GM19238 (cell line): ENCODE measurements at regions not wholly inside any gene's neighbourhood (a gene's known extent, or its start where the extent isn't known, plus 50 kb on each side); places are given as distances from the start of the nearest gene placed in this dataset.
"Not testable (repeated sequence)": the region's sequence is repeated elsewhere in the genome, so short reads cannot be mapped to it uniquely, and the experiment has no call there.

ENCODE experiments used
- DNase-seq: peaks from one replicate; pipeline ENCODE4 v3.0.0; 2011; ENCODE audit warnings: low spot score; ENCODE audit not compliant: insufficient read length

DNA sequence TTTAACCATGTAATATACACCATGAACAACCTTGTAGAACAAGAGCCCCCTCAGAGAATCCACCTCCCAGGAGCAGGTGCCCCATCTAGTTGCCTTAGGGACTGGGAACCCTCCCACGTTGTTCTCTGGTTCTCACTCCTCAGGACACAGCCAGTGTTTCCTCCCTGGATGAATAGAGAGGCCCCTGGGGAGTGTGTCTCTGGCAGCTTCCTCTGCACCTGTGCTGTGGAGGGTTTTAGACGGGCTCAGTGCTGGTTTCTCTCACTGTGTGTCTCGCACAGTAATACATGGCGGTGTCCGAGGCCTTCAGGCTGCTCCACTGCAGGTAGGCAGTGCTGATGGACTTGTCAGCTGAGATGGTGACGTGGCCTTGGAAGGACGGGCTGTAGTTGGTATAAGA, 581.3 kb downstream of the TMEM121 start:
- DNase-seq: no peak

DNA sequence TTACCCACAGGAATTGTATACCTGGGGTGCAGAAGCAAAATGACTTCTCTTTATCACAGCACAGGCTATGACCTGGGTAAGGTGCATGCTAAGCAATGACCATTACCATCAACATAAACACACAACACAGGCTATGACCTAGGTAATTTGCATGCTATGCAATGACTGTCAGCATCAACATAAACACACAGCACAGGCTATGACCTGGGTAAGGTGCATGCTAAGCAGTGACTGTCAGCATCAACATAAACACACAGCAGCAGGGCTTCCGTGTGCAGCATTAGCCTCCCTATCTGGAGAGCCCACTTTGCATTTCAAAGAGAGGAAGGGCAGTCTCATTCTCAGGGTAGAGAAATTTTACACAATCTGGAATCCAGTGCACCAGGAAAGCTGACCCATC, 583.0 kb downstream of the TMEM121 start:
- no peak for DNase-seq

DNA sequence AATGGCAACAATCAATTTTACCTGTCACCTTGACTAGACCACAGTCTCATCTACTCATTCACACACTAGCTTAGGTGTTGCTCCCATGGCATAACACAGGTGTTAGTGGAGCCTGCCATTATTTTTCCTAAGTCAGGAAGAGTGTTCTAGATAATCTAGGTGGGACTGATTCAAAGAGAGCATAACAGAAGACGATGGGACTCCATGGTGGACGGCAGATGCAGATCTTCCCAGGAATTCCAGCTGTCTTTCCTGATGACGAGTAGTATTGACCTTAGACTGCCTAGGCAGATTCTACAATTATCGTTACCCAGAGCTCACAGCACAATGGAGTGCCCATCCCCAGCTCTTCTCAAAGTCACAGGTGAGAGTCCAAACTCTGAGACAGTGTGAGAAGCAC, 589.0 kb downstream of the TMEM121 start:
- DNase-seq: no peak

DNA sequence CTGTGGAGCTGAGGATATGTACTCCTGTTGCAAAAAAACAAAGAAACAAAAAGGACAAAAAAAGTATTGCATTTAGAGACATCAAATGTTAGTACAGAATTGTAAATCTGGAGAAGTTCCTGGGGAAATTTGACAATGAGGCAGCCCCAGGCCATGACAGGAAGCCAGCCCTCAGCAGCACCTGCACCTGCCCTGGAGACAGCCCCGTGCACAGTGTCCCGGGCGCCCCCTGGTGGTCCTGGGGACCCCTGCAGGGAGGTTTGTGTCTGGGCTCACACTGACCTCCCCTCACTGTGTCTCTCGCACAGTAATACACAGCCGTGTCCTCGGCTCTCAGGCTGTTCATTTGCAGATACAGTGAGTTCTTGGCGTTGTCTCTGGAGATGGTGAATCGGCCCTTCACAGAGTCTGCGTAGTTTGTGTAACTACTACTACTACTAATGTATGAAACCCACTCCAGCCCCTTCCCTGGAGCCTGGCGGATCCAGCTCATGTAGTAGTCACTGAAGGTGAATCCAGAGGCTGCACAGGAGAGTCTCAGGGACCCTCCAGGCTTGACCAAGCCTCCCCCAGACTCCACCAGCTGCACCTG, 590.1 kb downstream of the TMEM121 start:
- DNase-seq: not testable (repeated sequence)

DNA sequence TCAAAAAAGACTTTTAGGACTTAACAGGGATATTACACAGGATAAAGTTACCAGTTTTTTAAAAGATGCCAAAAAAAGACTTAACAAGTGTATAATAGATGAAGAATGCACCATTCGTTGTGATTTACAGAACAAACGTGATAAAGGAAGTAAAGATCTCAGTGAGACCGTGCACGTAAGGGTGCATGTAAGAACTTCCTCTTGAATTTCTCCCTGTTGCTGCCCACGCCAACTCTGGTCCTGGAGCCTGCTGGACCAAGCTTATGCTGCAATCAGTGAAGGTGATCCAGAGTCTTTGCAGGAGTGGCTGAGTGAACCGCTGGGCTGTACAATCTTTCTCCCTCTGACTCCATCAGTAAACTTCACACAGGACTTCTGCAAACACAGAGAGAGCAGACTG, 593.7 kb downstream of the TMEM121 start:
- no peak for DNase-seq

DNA sequence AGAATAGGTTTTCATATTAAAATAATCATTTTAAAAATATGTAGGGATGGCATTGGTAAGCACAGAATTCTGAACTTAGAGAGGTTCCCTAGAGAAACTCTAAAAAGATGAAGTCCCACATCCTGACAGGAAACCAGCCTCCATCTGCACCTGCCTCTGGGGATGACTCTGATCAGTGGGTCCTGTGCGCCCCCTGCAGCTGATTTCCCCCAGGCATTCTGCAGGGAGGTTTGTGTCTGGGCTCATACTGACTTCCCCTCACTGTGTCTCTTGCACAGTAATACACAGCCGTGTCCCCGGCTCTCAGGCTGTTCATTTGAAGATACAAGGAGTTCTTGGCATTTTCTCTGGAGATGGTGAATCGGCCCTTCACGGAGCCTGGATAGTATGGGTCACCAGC, 602.9 kb downstream of the TMEM121 start:
- DNase-seq: no peak

DNA sequence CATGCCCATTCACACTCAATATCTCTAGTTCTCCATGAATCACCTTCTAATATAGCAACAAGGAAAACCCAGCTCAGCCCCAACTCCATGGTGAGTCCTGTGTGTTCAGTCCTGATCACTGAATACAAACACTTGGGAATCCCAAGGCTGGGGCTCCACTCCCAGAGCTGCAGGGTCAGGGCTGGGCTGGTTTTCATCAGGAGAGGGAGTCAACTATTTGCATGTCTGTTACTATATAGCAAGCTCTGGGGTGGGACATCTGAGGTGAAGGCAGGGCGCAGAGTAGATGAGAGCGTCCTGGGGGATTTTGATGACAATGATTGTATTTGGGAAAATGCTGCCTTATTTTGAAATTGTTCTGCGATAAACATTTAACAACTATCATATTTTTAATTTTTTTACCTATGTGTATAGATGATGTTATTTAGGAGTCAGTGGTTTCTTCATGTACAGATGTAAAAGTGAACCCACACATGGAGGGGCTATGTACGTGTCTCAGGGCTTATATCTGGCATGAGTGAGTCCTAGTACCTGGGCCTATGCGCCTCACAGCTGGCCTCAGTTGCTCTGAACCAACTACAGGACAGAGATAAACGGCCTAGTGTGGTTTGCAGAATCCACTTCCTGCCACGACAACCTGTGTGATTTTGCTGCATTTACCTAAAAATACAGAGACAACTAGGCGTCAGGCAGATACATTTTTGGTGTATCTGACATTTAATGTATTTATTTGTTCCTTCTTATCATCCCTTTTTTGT, 603.7 kb downstream of the TMEM121 start:
- not testable (repeated sequence) for DNase-seq

DNA sequence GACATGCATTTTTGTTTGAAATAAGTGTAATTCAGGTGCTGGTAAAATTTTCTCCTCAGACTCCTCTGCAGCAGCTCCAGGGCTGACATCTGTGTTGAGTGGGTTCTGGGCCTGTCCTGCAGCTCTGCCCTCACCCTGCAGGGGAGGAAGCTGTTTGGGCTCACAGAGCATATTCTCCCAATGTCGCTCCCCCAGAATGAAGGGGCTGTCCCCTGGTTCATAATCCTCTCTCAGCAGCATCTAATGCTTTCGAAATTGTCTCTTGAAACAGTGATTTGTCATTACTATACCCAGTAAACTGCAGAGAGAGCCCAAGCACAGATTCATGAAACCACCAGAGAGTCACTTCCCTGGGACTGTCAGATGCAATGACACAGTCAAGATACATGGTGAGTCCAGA, 606.7 kb downstream of the TMEM121 start:
- not testable (repeated sequence) for DNase-seq

DNA sequence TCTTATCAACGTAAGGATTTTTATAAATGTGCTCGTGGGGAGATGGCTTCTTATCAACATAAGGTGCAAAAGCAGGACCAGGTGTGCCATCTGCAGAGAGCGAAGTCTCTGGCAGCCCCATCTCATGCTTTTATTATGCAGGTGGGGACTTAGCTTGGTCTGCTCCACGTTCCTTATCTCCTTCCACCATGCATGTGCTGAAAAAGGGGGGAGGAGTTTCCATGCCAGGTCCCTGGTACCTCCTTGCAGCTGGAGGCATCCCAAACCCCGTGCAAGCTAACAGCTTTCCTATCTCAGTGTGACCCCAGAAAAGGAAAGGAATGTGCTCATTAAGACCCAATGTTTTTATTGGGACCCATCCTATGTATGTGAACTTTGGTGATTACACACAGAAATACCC, 608.5 kb downstream of the TMEM121 start:
- DNase-seq: no peak

DNA sequence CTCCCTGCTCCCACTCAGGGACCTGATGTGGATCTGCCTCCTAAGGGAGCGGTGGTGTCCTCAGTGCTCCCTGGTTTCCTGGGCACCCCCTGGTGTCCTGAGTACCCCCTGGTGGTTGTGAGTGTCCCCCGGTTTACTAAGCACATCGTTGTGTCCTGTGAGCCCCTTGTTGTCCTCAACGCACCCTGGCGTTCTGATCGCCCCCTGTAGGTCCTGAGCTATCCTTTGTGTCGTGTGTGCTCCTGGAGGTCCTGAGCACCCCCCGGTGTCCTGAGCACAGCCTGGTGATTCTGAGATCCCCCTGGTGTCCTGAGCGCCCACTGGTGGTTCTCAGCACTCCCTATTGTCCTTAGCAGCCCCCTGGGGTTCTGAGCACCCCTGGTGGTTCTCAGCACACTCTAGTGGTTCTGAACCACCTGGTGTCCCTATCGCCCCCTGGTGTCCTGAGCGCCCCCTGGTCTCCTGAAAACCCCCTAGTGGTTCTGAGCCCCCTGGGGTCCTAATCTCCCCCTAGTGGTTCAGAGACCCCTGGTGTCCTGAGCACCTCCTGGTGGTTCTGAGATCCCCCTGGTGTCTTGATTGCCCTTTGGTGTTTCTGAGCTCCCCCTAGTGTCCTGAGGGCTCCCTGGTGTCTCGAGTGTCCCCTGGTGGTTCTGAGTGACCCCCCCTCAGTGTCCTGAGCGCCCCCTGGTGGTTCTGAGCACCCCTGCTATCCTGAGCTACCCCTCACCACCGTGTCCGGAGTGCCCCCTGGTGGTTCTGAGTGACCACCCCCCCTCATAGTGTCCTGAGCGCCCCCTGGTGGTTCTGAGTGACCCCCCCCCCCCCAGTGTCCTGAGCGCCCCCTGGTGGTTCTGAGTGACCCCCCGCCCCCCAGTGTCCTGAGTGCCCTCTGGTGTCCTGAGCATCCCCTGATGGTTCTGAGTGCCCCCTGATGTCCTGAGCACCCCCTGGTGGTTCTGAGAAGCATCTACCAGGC, 615.1 kb downstream of the TMEM121 start:
- DNase-seq: no peak

DNA sequence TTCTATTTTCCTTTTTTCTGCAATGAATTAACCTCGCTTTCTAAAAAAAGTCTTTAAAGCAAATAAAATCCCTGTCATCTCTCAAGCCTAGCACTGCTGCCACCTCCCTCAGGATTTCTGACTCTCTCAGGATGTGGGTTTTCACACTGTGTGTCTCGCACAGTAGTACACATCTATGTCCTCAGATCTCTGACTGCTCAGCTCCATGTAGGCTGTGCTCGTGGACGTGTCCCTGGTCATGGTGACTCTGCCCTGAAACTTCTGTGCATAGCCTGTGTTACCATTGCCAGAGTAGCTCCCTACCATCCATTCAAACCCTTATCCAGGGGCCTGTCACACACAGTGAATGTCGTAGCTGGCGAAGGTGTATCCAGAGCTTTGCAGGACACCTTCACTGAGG, 619.3 kb downstream of the TMEM121 start:
- DNase-seq: not testable (repeated sequence)

DNA sequence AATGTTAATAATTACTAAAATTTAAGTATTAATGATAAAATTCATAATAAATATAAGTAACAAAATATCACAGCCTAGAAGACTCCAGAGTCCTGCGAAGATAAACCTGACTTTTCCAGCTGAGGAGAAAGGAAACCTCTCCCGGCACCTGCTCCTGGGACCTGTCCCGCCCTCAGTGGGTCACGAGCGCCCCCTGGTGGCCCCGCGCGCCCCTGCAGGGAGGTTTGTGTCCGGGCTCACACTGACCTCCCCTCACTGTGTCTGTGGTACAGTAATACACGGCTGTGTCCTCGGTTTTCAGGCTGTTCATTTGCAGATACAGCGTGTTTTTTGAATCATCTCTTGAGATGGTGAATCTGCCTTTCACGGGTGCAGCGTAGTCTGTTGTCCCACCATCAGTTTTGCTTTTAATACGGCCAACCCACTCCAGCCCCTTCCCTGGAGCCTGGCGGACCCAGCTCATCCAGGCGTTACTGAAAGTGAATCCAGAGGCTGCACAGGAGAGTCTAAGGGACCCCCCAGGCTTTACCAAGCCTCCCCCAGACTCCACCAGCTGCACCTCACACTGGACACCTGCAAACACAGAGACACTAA, 627.1 kb downstream of the TMEM121 start:
- DNase-seq: not testable (repeated sequence)

DNA sequence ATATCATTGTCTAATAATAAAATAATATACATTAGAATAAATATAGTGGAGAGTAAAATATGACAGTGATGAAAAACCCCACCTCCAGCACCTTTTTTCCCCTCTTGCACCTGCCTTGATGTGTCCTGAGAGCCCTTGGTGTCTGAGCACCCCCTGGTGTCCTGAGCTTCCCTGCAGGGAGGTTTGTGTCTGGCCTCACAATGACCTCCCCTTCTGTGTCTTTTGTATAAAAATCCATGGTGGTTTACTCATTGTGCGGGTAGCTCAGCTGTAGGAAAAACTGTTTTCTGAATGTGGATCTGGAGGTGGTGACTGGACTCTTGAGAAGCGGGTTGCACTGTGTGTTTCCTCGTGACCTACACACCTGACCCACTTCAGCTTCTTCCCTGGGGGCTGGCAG, 636.9 kb downstream of the TMEM121 start:
- DNase-seq: no peak

DNA sequence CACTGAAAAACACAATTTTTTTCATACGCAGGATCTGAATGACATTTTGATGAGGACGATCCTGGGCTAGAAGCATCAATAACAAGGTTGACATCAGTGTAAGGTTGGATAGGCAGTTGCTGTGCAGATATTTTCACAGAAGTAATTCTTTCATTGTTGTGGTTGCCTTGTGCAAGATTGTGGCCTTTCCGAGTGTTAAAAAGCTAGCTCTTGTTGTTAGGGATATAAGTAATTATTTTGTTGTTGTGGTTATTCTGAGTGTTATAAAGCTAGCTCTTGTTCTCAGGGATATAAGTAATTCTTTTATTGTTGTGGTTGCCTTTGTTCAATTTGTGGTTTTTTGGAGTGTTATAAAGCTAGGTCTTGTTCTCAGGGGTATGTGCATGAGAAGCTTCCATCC, 637.4 kb downstream of the TMEM121 start:
- DNase-seq: not testable (repeated sequence)

DNA sequence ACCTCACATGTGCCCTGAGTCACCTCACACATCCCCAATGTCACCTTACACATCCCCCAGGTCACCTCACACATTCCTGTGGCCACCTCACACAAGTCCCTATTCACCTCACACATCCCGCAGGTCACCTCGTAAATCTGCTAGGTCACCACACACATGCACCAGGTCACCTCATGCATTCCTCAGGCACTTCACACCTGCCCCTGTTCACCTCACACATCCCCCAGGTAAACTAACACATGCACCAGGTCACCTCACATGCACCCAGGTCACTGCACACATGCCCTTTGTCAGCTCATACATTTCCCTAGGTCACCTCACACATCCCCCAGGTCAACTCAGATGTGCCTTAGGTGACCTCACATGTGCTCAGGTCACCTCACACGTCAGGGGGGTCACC, 639.8 kb downstream of the TMEM121 start:
- no peak for DNase-seq

DNA sequence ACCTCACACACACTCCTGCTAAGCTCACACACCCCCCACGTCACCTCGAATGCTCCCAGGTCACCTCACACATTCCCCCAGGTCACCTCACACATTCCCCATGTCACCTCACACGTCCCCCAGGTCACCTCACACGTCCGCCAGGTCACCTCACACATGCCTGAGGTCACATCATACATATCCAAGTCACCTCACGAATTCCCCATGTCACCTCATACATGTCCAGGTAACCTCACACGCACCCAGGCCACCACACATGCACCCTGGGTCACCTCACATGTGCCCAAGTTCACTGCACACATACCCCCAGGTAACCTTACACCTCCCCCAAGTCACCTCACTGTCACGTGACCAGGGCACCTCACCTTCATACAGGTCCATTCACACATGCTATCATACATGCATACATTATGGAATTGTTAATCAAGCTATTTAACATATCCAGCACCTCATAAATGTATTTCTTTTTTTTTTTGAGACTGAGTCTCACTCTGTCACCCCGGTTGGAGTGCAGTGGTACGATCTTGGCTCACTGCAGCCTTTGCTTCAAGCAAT, 640.3 kb downstream of the TMEM121 start:
- DNase-seq: no peak

DNA sequence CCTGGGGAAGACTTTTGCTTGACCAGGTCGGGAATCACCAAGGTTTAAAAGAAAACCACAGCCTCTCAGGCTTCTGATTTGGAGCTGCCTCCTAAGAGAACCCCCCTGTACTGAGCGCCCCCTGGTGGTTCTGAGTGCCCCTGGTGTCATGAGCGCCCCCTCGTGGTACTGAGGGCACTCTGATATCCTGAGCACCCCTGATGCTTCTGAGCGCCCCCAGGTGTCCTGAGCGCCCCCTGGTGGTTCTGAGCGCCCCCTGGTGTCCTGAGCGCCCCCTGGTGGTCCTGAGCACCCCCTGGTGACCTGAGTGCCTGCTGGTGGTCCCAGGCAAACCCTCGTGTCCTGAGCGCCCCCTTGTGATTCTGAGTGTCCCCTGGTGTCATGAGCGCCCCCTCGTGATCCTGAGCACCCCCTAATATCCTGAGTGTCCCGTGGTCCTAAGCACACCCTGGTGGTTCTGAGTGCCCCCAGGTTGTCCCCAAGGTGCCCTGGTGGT, 643.8 kb downstream of the TMEM121 start:
- DNase-seq: not testable (repeated sequence)

DNA sequence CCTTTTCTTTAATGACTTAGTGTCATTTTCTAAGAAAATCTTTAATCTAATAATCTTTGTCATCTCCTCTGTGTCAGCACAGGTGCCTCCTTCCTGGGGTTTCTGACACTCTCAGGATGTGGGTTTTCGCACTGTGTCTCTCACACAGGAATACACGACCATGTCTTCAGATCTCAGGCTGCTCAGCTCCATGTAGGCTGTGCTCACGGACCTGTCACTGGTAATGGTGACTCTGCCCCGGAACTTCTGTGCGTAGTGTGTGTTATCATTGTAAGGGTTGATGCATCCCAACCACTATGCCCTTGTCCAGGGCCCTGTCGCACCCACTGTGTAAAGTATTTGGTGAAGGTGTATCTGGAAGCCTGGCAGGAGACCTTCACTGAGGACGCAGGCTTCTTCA, 647.8 kb downstream of the TMEM121 start:
- no peak for DNase-seq

DNA sequence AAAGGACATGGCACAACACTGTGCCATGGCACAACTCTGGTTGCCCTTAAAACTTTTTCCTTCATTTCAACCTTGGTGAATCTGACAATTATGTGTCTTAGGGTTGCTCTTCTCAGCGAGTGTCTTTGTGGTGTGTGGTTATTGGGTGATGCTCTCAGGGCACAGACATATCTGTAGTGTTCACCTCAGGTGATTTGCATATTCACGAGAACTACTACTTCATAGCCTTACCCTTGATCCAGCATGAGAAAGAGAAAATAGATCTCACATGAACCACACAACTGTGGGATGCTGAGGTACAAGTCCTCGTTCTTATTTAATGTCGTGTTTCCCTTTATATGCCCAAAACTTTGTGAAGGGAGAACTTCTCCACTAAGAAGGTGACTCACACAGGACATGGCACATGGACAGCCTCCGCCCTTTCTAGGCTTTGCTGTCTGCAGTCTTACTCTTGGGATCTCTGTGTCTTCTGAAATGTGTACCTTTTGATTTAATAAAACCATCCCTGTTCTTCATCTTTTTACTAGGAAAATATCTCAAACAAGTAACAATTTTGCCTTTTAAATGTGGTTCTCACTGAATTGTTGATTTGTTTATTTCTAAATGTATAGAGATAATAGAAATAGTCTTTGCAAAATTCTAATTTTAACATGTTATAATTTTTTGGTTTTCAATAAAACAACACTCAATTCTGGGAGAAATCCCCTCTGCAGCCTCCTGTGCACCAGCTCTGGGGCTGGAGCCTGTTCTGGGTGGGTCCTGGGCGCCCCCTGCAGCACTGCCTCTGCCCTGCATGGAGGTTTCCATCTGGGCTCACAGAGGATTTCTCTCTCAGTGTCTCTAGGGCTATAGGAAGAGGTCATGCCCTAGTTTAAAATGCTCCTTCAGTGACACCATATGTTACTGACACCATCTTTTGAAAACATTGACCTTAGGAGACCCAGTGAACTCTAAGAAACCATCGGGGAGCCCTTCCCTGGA, 651.2 kb downstream of the TMEM121 start:
- not testable (repeated sequence) for DNase-seq

DNA sequence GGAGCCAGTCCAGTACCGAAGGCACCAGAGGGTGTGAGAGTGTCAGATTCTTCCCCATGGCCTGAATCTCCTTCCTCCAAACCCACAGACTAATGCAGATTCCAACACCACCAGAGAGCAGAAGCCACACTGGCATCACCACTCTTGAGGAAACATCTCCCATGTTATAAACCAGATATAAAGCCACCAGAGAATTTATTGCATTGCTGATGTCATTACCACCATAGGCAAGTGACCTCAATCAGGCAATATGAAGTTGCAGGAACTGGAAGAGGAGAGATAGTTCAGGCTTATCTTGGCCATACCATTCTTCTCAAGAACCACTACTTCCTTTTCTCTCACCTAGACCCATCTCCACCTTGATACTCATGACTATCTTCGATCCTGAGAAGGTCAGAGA, 653.4 kb downstream of the TMEM121 start:
- no peak for DNase-seq
